ENCODE measurements at regions not wholly inside any gene's neighbourhood (a gene's known extent, or its start where the extent isn't known, plus 50 kb on each side); places are given as distances from the start of the nearest gene placed in this dataset.

DNA sequence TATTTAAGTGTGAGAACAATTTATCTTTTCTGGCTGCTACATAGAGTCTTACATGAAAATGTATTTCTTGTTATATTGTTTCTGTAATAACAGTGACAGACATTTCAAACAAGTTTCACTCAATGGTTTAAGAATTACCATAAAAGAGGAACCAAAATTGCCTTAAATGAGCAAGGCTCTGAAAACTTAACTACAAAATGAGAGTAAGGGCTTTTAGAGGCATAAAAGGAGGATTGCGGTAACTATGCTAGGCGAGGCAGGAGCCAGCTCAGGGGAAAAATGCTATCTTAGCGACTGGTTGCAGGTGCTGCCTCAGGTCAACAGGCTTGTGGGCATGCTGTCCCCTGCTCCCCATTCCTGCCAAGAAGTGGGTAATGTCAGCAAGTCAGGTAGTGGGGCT is 81.7 kb upstream of the MSI2 start:
- Histone ChIP-seq H3K4me1 (ENCODE audit: control insufficient read depth in 2 of 2, insufficient read depth in 2 of 2, low read length in 1 of 2) (no peaks in the 10 kb centered on the region), H3K27me3 (ENCODE audit: control insufficient read depth in 1 of 2, insufficient read depth in 2 of 2, low read length in 2 of 2) (no peaks in the 10 kb centered on the region), H3K4me3 (ENCODE audit: low read depth in 1 of 2, low read length in 2 of 2) (no peak overlapping the region), H3K36me3 (ENCODE audit: control insufficient read depth in 2 of 2, insufficient read depth in 2 of 2, low read length in 1 of 2) (no peaks in the 10 kb centered on the region), H3K9me3 (ENCODE audit: control insufficient read depth in 2 of 2, insufficient read depth in 1 of 2, low read depth in 1 of 2, low read length in 1 of 2) (no peaks in the 10 kb centered on the region), H3K27ac (ENCODE audit: low read depth in 2 of 2, low read length in 1 of 2) (no peak overlapping the region)
- WGBS, 2 donors: 69 to 73% methylated on average over 3 of the region's 3 CpGs

DNA sequence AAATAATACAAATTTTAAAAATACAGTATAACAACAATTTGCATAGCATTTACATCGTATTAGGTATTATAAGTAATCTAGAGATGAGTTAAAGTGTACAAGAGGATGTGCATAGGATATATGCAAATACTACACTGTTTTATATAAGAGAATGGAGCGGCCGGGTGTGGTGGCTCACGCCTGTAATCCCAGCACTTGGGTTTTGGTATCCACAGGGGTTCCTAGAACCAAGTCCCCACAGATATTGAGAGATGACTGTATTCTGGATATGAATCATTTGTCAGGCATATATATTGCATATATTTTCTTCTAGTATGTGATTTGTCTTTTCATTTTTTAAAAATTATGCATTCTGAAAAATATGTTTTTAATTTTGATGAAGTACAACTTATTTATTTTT is 77.5 kb upstream of the MSI2 start:
- 83 to 92% methylated on average over 4 of the region's 4 CpGs for WGBS, 2 donors

DNA sequence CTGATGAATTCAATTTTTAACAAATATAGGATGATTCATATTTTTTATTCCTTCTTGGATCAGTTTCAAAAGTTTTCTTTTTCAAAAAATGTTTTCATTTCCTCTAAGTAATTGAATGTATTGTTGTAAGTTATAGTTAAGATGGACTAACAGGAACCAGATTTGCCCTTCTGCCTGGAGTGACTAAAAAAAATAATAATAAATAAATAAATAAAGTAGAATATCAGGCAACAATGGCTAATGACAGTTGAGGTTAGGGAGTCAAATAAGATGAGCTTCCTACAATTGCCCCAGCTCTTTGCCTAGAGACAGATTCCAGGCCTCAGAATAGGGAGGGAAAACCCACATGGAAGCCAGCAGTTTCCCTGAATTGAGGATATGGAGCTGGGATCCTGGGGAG is 73.7 kb upstream of the MSI2 start:
- no peak overlapping the region for H3K27ac ChIP-seq (ENCODE audit: low read depth in 2 of 2, low read length in 1 of 2)
- H3K36me3 ChIP-seq (ENCODE audit: control insufficient read depth in 2 of 2, insufficient read depth in 2 of 2, low read length in 1 of 2): no peaks in the 10 kb centered on the region
- no peaks in the 10 kb centered on the region for H3K27me3 ChIP-seq (ENCODE audit: control insufficient read depth in 1 of 2, insufficient read depth in 2 of 2, low read length in 2 of 2)
- H3K9me3 ChIP-seq (ENCODE audit: control insufficient read depth in 2 of 2, insufficient read depth in 1 of 2, low read depth in 1 of 2, low read length in 1 of 2): no peaks in the 10 kb centered on the region
- H3K4me3 ChIP-seq (ENCODE audit: low read depth in 1 of 2, low read length in 2 of 2): no peak overlapping the region
- H3K4me1 ChIP-seq (ENCODE audit: control insufficient read depth in 2 of 2, insufficient read depth in 2 of 2, low read length in 1 of 2): peaks cover 0 to 4% of the 10 kb centered on the region in 2 donors

More for the DNA sequence above, 77.5 kb upstream of the MSI2 start:
- no peak overlapping the region for H3K4me3 ChIP-seq (ENCODE audit: low read depth in 1 of 2, low read length in 2 of 2)
- no peaks in the 10 kb centered on the region for H3K27me3 ChIP-seq (ENCODE audit: control insufficient read depth in 1 of 2, insufficient read depth in 2 of 2, low read length in 2 of 2)
- H3K4me1 ChIP-seq (ENCODE audit: control insufficient read depth in 2 of 2, insufficient read depth in 2 of 2, low read length in 1 of 2): no peaks in the 10 kb centered on the region
- no peaks in the 10 kb centered on the region for H3K9me3 ChIP-seq (ENCODE audit: control insufficient read depth in 2 of 2, insufficient read depth in 1 of 2, low read depth in 1 of 2, low read length in 1 of 2)
- no peak overlapping the region for H3K27ac ChIP-seq (ENCODE audit: low read depth in 2 of 2, low read length in 1 of 2)
- no peaks in the 10 kb centered on the region for H3K36me3 ChIP-seq (ENCODE audit: control insufficient read depth in 2 of 2, insufficient read depth in 2 of 2, low read length in 1 of 2)

DNA sequence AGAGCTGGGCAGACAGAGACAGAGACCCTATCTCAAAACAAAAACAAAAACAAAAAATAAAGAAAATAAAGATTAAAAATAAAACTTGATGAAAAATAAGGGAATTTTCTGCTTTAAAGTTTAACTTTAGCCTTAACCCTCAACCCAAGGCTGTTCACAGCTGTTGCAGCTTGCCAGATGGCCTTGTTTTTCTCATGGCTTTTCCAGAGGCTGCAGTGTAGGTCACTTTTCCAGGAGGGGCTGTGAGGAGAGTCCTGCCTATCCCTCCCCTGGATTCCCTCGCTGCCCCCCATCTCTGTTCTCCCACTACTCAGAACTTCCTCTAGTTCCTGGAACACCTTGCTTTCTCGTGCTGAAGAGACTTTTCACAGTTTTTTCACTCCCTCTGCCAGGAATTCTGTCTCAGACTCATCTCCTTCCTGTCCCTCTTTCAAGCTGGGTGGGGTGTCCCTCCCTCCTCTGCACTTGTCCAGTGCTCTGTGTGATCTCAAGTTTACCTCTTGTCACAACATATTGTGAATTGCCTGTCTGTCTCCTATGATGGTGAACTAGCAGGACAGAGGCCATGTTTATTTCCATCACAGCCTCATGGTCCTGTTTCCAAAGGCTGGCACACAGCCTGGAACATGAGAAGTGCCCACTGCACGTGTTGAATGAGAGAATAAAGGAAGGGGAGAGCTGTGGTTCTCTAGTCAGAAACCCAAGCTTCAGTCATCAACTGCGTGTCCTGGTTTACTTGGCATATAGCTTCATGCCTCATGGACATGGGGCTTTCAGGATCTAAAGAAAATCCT is 69.9 kb upstream of the MSI2 start:
- peaks cover 2 to 4% of the 10 kb centered on the region in 2 donors for H3K4me1 ChIP-seq (ENCODE audit: control insufficient read depth in 2 of 2, insufficient read depth in 2 of 2, low read length in 1 of 2)
- no peak overlapping the region for H3K4me3 ChIP-seq (ENCODE audit: low read depth in 1 of 2, low read length in 2 of 2)
- no peaks in the 10 kb centered on the region for H3K36me3 ChIP-seq (ENCODE audit: control insufficient read depth in 2 of 2, insufficient read depth in 2 of 2, low read length in 1 of 2)
- H3K27ac ChIP-seq (ENCODE audit: low read depth in 2 of 2, low read length in 1 of 2): no peak overlapping the region
- WGBS, 2 donors: 54 to 63% methylated on average over 4 of the region's 4 CpGs
- H3K9me3 ChIP-seq (ENCODE audit: control insufficient read depth in 2 of 2, insufficient read depth in 1 of 2, low read depth in 1 of 2, low read length in 1 of 2): no peaks in the 10 kb centered on the region
- no peaks in the 10 kb centered on the region for H3K27me3 ChIP-seq (ENCODE audit: control insufficient read depth in 1 of 2, insufficient read depth in 2 of 2, low read length in 2 of 2)

DNA sequence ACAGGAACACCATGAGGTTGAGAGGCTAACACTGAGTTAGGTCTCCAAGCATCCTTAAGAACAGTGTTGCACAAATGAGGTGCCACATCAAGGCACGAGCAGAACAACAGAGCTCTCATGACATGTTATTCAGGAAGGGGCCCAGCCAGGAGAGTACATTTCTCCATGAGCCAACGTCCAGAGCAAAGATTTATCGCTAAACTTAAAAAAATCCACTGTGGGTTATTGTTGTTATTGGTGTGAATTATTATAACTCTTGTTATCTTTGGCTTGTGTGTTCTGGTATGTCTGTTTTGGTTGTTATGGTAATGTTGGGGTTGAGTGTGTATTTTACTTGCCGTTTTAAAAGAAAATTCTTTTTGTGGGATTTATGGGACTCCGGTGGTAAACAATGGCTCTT is 68.9 kb upstream of the MSI2 start:
- Histone ChIP-seq H3K27me3 (ENCODE audit: control insufficient read depth in 1 of 2, insufficient read depth in 2 of 2, low read length in 2 of 2) (no peaks in the 10 kb centered on the region), H3K9me3 (ENCODE audit: control insufficient read depth in 2 of 2, insufficient read depth in 1 of 2, low read depth in 1 of 2, low read length in 1 of 2) (no peaks in the 10 kb centered on the region), H3K4me3 (ENCODE audit: low read depth in 1 of 2, low read length in 2 of 2) (no peak overlapping the region), H3K27ac (ENCODE audit: low read depth in 2 of 2, low read length in 1 of 2) (no peak overlapping the region), H3K4me1 (ENCODE audit: control insufficient read depth in 2 of 2, insufficient read depth in 2 of 2, low read length in 1 of 2) (peaks cover 2 to 4% of the 10 kb centered on the region in 2 donors), H3K36me3 (ENCODE audit: control insufficient read depth in 2 of 2, insufficient read depth in 2 of 2, low read length in 1 of 2) (no peaks in the 10 kb centered on the region)
- WGBS, 2 donors: 76 to 78% methylated on average over 5 of the region's 5 CpGs

DNA sequence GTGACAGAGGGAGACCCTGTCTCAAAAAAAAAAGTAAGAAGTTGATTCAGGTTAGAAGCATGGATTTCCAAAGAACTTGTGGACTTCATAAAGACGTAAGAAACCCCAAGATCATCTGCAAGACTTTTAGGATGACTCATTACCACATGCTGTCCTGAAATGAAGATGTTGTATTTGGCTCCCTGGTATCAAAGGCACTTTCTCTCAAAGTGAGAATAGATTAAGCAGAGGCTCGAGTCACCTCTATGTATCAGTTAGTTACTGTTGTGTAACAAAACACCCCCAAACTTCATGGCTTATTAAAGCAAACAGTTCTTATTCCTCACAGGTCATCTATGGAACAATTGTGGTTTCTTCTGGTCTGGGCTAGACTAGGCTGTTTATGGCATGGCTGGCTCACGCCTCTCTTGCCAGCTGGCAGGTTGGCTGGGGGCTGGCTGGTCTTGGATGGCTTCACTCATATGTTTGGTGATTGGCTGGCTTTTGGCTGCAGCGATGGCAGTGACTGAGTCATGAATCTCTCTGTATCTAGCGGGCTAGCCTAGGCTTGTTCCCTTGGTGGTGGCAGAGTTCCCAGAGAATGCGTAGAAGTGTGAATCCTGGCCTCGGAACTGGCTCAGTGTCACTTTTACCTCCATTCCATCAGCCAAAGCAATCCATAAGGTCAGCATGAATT is 60.4 kb upstream of the MSI2 start:
- WGBS, 2 donors: 43 to 71% methylated on average over 7 of the region's 7 CpGs
- Histone ChIP-seq H3K9me3 (ENCODE audit: control insufficient read depth in 2 of 2, insufficient read depth in 1 of 2, low read depth in 1 of 2, low read length in 1 of 2) (no peaks in the 10 kb centered on the region), H3K36me3 (ENCODE audit: control insufficient read depth in 2 of 2, insufficient read depth in 2 of 2, low read length in 1 of 2) (no peaks in the 10 kb centered on the region), H3K27me3 (ENCODE audit: control insufficient read depth in 1 of 2, insufficient read depth in 2 of 2, low read length in 2 of 2) (no peaks in the 10 kb centered on the region), H3K27ac (ENCODE audit: low read depth in 2 of 2, low read length in 1 of 2) (peak overlapping the region in 1 of 2 donors; percentile 9), H3K4me3 (ENCODE audit: low read depth in 1 of 2, low read length in 2 of 2) (no peak overlapping the region), H3K4me1 (ENCODE audit: control insufficient read depth in 2 of 2, insufficient read depth in 2 of 2, low read length in 1 of 2) (no peaks in the 10 kb centered on the region)

DNA sequence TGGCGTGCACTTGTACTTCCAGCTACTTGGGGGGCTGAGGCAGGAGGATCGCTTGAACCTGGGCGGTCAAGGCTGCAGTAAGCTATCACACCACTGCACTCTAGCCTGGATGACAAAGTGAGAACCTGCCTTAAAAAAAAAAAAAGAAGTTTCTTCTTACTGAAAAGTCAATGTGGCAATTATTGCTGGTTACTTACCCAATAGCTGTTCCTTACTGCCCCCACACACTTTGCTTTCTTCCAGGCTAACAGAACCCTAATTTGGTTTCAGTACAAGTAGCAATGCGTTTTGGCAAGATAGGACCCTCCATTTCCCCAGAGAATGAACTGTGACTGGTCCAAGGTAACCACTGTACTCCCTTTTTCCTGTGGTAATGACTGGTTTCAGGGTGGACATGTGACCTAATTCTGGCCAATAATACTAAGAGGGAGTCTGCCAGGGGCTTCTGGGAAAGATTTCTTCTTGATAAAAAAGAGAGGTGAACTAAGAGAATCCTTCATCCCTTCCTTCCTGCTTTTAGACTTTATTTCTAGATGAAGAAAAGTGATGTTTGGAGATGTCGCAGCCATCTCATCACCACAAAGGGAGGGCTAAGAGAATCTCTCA is 58.8 kb upstream of the MSI2 start:
- Histone ChIP-seq H3K27me3 (ENCODE audit: control insufficient read depth in 1 of 2, insufficient read depth in 2 of 2, low read length in 2 of 2) (no peaks in the 10 kb centered on the region), H3K4me3 (ENCODE audit: low read depth in 1 of 2, low read length in 2 of 2) (no peak overlapping the region), H3K9me3 (ENCODE audit: control insufficient read depth in 2 of 2, insufficient read depth in 1 of 2, low read depth in 1 of 2, low read length in 1 of 2) (no peaks in the 10 kb centered on the region), H3K27ac (ENCODE audit: low read depth in 2 of 2, low read length in 1 of 2) (no peak overlapping the region), H3K36me3 (ENCODE audit: control insufficient read depth in 2 of 2, insufficient read depth in 2 of 2, low read length in 1 of 2) (no peaks in the 10 kb centered on the region), H3K4me1 (ENCODE audit: control insufficient read depth in 2 of 2, insufficient read depth in 2 of 2, low read length in 1 of 2) (no peaks in the 10 kb centered on the region)
- 94 to 95% methylated on average over 5 of the region's 5 CpGs for WGBS, 2 donors

DNA sequence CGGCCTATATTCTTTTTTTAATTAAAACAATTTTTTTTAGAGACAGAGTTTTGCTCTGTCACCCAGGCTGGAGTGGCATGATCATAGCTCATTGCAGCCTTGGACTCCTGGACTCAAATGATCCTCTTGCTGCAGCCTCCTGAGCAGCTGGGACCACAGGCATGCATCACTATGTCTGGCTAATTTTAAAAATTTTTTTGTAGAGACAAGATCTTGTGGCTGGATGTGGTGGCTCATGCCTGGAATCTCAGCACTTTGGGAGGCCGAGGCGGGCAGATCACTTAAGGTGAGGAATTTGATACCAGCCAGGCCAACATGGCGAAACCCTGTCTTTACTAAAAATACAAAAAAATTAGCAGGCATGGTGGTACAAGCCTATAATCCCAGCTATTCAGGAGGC is 54.8 kb upstream of the MSI2 start:
- Histone ChIP-seq H3K27me3 (ENCODE audit: control insufficient read depth in 1 of 2, insufficient read depth in 2 of 2, low read length in 2 of 2) (no peaks in the 10 kb centered on the region), H3K36me3 (ENCODE audit: control insufficient read depth in 2 of 2, insufficient read depth in 2 of 2, low read length in 1 of 2) (no peaks in the 10 kb centered on the region), H3K4me3 (ENCODE audit: low read depth in 1 of 2, low read length in 2 of 2) (no peak overlapping the region), H3K4me1 (ENCODE audit: control insufficient read depth in 2 of 2, insufficient read depth in 2 of 2, low read length in 1 of 2) (no peaks in the 10 kb centered on the region), H3K9me3 (ENCODE audit: control insufficient read depth in 2 of 2, insufficient read depth in 1 of 2, low read depth in 1 of 2, low read length in 1 of 2) (no peaks in the 10 kb centered on the region), H3K27ac (ENCODE audit: low read depth in 2 of 2, low read length in 1 of 2) (no peak overlapping the region)
- 94 to 97% methylated on average over 4 of the region's 4 CpGs for WGBS, 2 donors

DNA sequence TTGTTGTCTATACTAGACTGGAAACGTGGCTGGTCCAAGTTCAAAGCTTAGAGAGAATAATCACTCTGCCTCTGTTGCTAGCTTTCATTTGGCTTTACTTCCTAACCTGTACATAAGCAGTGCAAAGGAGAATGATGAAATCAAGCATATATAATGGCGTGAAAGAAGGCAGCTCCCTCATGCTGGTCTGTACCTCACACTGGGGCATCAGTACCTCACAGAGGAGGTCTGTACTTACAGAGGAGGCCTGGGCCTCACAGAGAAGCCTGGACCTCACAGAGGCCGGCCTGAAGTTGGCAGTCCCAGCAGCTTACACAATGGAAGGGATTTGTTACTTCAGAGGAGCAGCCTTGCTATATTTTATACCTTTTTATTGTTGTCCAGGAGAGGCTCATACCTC is 53.3 kb upstream of the MSI2 start:
- H3K4me1 ChIP-seq (ENCODE audit: control insufficient read depth in 2 of 2, insufficient read depth in 2 of 2, low read length in 1 of 2): no peaks in the 10 kb centered on the region
- no peak overlapping the region for H3K4me3 ChIP-seq (ENCODE audit: low read depth in 1 of 2, low read length in 2 of 2)
- H3K9me3 ChIP-seq (ENCODE audit: control insufficient read depth in 2 of 2, insufficient read depth in 1 of 2, low read depth in 1 of 2, low read length in 1 of 2): no peaks in the 10 kb centered on the region
- no peaks in the 10 kb centered on the region for H3K27me3 ChIP-seq (ENCODE audit: control insufficient read depth in 1 of 2, insufficient read depth in 2 of 2, low read length in 2 of 2)
- no peak overlapping the region for H3K27ac ChIP-seq (ENCODE audit: low read depth in 2 of 2, low read length in 1 of 2)
- no peaks in the 10 kb centered on the region for H3K36me3 ChIP-seq (ENCODE audit: control insufficient read depth in 2 of 2, insufficient read depth in 2 of 2, low read length in 1 of 2)
- 72 to 83% methylated on average over 3 of the region's 3 CpGs for WGBS, 2 donors
